GM12878 (cell line): ENCODE measurements at regions not wholly inside any gene's neighbourhood (a gene's known extent, or its start where the extent isn't known, plus 50 kb on each side); places are given as distances from the start of the nearest gene placed in this dataset.

Experiments used
- ATAC-seq: fragments of 200-7000 bp; cut with Tn5 transposase; 3 replicates; pipeline ENCODE4 v1.9.1; 2020; ENCODE audit warnings: mild to moderate bottlenecking, moderate library complexity
- BruUV-seq: library from RNA; stranded (reverse); fragments of 400-500 nt; replicated peaks from 2 replicates; lab custom pipeline; 2021; lab: Mats Ljungman, UMichigan
- CTCF ChIA-PET: fragments of 300-600 bp; sonication (Branson Sonifier 250); formaldehyde crosslinking; extraction: SDS; loops from one replicate; lab custom pipeline; 2021; ENCODE audit warnings: inconsistent platforms; lab: Yijun Ruan, JAX
- POLR2A ChIA-PET: fragments of 350-600 bp; formaldehyde crosslinking; extraction: SDS; loops from one replicate; lab custom pipeline; 2021; ENCODE audit warnings: inconsistent platforms; lab: Charles Lee
- RAD21 ChIA-PET: fragments of 300-600 bp; sonication (Branson Sonifier 250); formaldehyde crosslinking; loops from one replicate; lab custom pipeline; 2023; ENCODE audit warnings: antibody characterized with exemption; ENCODE audit not compliant: unreplicated experiment; lab: Charles Lee
- SMC1A ChIA-PET: fragments of 300-600 bp; sonication (Branson Sonifier 250); formaldehyde crosslinking; loops from one replicate; lab custom pipeline; 2023; ENCODE audit not compliant: unreplicated experiment, uncharacterized antibody; lab: Charles Lee
- DNase-seq: peaks from one replicate; pipeline ENCODE4 v3.0.0-alpha.2; 2011; ENCODE audit warnings: low read depth, low spot score
- FAIRE-seq: peaks from 3 replicates; lab custom pipeline; 2011; peaks lifted over from hg19 to GRCh38; lab: Jason Lieb, UNC
- H2AFZ ChIP-seq: 2 replicates; pipeline ENCODE4 v1.6.0; 2011; ENCODE audit warnings: low read depth, low read length, control low read depth; ENCODE audit not compliant: control insufficient read depth
- H3K27ac ChIP-seq: 2 replicates; pipeline ENCODE4 v1.5.1; 2011; ENCODE audit warnings: control low read depth; ENCODE audit not compliant: control insufficient read depth, insufficient read depth
- H3K27me3 ChIP-seq, 2 experiments: replicated peaks in 1 of 2; 2 replicates each; pipeline versions ENCODE4 v1.6.0 to v1.6.1; 2011; ENCODE audit warnings: low read length in 1 of 2; ENCODE audit not compliant: control insufficient read depth in 2 of 2, insufficient read depth in 2 of 2
- H3K36me3 ChIP-seq, 2 experiments: 2 replicates each; pipeline ENCODE4 v1.5.1; 2011; ENCODE audit warnings: low read length in 1 of 2; ENCODE audit not compliant: control insufficient read depth in 2 of 2, insufficient read depth in 2 of 2
- H3K4me1 ChIP-seq: 2 replicates; pipeline ENCODE4 v1.6.1; 2011; ENCODE audit warnings: mild to moderate bottlenecking, low read length, moderate library complexity, mixed read lengths; ENCODE audit not compliant: control insufficient read depth, insufficient read depth
- H3K4me2 ChIP-seq: 2 replicates; pipeline ENCODE4 v1.6.0; 2011; ENCODE audit warnings: control low read depth; ENCODE audit not compliant: control insufficient read depth, insufficient read depth
- H3K4me3 ChIP-seq: fragments of 200-600 bp; sonication (generic); 2 replicates; pipeline ENCODE4 v1.5.1; 2016
- H3K79me2 ChIP-seq: 2 replicates; pipeline ENCODE4 v1.6.0; 2011; ENCODE audit warnings: low read length; ENCODE audit not compliant: control insufficient read depth, insufficient read depth
- H3K9ac ChIP-seq: 2 replicates; pipeline ENCODE4 v1.8.0; 2011; ENCODE audit warnings: low read length, control low read depth, mixed read lengths; ENCODE audit not compliant: control insufficient read depth, insufficient read depth
- H3K9me3 ChIP-seq: replicated peaks from 3 replicates; pipeline ENCODE4 v1.5.1; 2011; ENCODE audit warnings: mild to moderate bottlenecking, low read length; ENCODE audit not compliant: control insufficient read depth, insufficient read depth
- H4K20me1 ChIP-seq: 2 replicates; pipeline ENCODE4 v1.6.0; 2011; ENCODE audit not compliant: control insufficient read depth, insufficient read depth
- ASH2L ChIP-seq: fragments of 300-600, 200-600 bp; sonication (generic); IDR thresholded peaks from 2 replicates; pipeline ENCODE4 v1.6.1; 2017; ENCODE audit warnings: low read depth, mild to moderate bottlenecking, borderline replicate concordance
- GABPA ChIP-seq: IDR thresholded peaks from 2 replicates; pipeline ENCODE4 v1.6.1; 2014; ENCODE audit warnings: antibody characterized with exemption, low read depth, mild to moderate bottlenecking, inconsistent platforms
- PML ChIP-seq: IDR thresholded peaks from 2 replicates; pipeline ENCODE4 v1.6.1; 2012; ENCODE audit warnings: low read length, inconsistent platforms
- SP1 ChIP-seq: IDR thresholded peaks from one replicate; pipeline ENCODE4 v1.6.1; 2011; ENCODE audit warnings: low read depth, low read length
- TCF7 ChIP-seq: IDR thresholded peaks from 2 replicates; pipeline ENCODE4 v1.6.1; 2014; ENCODE audit warnings: antibody characterized with exemption, borderline replicate concordance
- WGBS: methylation state at CpG from one replicate; pipeline ENCODE4 v1.1.6; 2016; ENCODE audit warnings: low lambda C conversion rate; ENCODE audit not compliant: insufficient replicate concordance, insufficient coverage; ENCODE audit errors: missing lambda C conversion rate; 5-methylcytosine and 5-hydroxymethylcytosine counted together
- in situ Hi-C: fragments of 300-500 bp; cut with MboI; formaldehyde crosslinking; loops from 9 replicates; pipeline ENCODE4 v1.14.3; 2018; ENCODE audit warnings: mixed read lengths
- intact Hi-C: fragments of 100-400 bp; cut with micrococcal nuclease; formaldehyde crosslinking; loops from one replicate; pipeline ENCODE4 v1.14.2; 2022; ENCODE audit not compliant: unreplicated experiment
- TF ChIP-seq, protein P1 (sequence below): IDR thresholded peaks from 2 replicates; pipeline ENCODE4 v1.6.1; 2012; ENCODE audit warnings: low read length, inconsistent platforms

DNA sequence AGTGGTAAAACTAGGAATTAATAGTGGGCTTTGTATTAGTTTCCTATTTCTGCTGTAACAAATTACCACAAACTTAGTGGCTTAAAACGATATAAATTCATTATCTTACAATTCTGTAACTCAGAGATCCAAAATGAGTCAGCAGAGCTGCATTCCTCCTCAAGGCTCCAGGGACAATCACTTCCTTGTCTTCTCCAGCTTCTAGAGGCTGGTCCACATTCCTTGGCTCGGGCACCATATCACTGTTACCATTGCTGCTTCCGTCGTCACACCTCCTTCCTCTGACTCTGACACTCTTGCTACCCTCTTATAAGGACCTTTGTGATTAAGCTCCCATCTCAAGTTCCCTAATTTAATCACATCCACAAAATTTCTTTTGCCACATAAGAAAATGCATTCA, 567.8 kb upstream of the KLHL29 start (continued):
- TF ChIP-seq PML: no peak

DNA sequence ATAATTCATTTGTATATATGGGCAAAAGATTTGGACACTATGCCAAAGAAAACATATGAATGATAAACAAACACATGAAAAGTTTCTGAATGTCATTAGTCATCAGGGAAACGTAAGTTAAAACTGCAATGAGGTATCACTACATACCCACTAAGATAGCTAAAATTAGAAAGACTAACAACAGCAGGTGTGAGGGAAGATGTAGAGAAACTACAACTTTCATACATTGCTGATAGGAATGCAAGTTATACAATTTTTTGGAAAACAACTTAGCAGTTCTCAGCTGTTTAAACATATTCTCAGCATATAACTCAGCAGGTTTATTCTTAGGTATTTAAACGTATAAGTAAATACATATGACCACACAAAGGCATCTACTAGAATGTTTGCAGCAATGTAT, 563.5 kb upstream of the KLHL29 start:
- no peak overlapping the region for H3K9ac ChIP-seq
- intact Hi-C loops (no loop called here), in situ Hi-C loops (no loop called here)
- no TSS peak for BruUV-seq
- no peak overlapping the region for H3K4me2 ChIP-seq
- no peak for ATAC-seq
- no peaks in the 10 kb centered on the region for H3K79me2 ChIP-seq
- no peak overlapping the region for H2AFZ ChIP-seq
- CTCF ChIA-PET: no interaction called here
- RAD21 ChIA-PET: no interaction called here
- H3K9me3 ChIP-seq: no peaks in the 10 kb centered on the region
- POLR2A ChIA-PET: no interaction called here
- TF ChIP-seq SP1: no peak
- TF ChIP-seq, protein P1, sequence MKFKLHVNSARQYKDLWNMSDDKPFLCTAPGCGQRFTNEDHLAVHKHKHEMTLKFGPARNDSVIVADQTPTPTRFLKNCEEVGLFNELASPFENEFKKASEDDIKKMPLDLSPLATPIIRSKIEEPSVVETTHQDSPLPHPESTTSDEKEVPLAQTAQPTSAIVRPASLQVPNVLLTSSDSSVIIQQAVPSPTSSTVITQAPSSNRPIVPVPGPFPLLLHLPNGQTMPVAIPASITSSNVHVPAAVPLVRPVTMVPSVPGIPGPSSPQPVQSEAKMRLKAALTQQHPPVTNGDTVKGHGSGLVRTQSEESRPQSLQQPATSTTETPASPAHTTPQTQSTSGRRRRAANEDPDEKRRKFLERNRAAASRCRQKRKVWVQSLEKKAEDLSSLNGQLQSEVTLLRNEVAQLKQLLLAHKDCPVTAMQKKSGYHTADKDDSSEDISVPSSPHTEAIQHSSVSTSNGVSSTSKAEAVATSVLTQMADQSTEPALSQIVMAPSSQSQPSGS: no peak
- TF ChIP-seq, all 136 proteins: peak for 0
- SMC1A ChIA-PET: no interaction called here
- H3K4me3 ChIP-seq: no peak overlapping the region
- no peaks in the 10 kb centered on the region for H3K4me1 ChIP-seq
- DNase-seq: no peak
- no peaks in the 10 kb centered on the region for H4K20me1 ChIP-seq
- no peaks in the 10 kb centered on the region for H3K36me3 ChIP-seq
- FAIRE-seq: no peak
- no peak overlapping the region for H3K27ac ChIP-seq
- no peaks in the 10 kb centered on the region for H3K27me3 ChIP-seq
- WGBS: 0% methylated on average over 2 of the region's 2 CpGs

DNA sequence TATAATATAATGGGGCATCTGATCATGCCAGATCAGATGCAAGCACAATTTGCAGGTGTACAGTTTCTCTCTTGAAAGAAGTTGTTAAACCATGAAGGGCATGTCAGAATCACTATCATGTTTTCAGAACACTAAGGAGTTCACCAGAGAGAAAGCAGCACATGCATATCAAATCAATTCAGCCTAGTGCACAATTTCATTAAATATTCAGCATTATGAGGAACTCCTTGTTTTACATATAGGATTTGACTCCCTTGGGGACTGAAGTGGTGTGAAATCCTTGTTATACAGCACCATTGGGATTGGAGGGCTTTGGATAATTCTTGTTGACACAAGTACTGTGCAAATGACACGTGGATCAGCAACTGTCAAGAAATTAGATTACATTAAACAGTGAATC, 562.1 kb upstream of the KLHL29 start:
- RAD21 ChIA-PET: no interaction called here
- in situ Hi-C loops: no loop called here
- H3K27me3 ChIP-seq: no peaks in the 10 kb centered on the region
- no peaks in the 10 kb centered on the region for H3K36me3 ChIP-seq
- no peaks in the 10 kb centered on the region for H3K4me1 ChIP-seq
- no TSS peak for BruUV-seq
- H3K9me3 ChIP-seq: no peaks in the 10 kb centered on the region
- FAIRE-seq (no peak), ATAC-seq (no peak), DNase-seq (no peak)
- no peaks in the 10 kb centered on the region for H4K20me1 ChIP-seq
- SMC1A ChIA-PET: no interaction called here
- H3K9ac ChIP-seq: no peak overlapping the region
- CTCF ChIA-PET: no interaction called here
- TF ChIP-seq GABPA (no peak), TCF7 (no peak), ASH2L (no peak)
- intact Hi-C loops: no loop called here
- H2AFZ ChIP-seq: no peak overlapping the region
- POLR2A ChIA-PET: no interaction called here
- WGBS: 0% methylated on average over 1 of the region's 1 CpG
- H3K27ac ChIP-seq: no peak overlapping the region
- no peak overlapping the region for H3K4me2 ChIP-seq
- no peak overlapping the region for H3K4me3 ChIP-seq
- no peaks in the 10 kb centered on the region for H3K79me2 ChIP-seq
